A549 (cell line): ENCODE measurements at regions not wholly inside any gene's neighbourhood (a gene's known extent, or its start where the extent isn't known, plus 50 kb on each side); places are given as distances from the start of the nearest gene placed in this dataset.
A peak's percentile ranks its signal among the peaks of the same experiment; 100 is the strongest.

Experiments used
- ATAC-seq, 2 experiments: fragments of 200-7000 bp in 1 of 2; fragments of >200 bp in 1 of 2; cut with Nextera tagmentation in 1 of 2; cut with Tn5 transposase in 1 of 2; 3 replicates each; pipeline versions ENCODE4 v1.8.0 to v1.9.1; 2018 to 2020; ENCODE audit warnings: mild to moderate bottlenecking in 1 of 2, moderate library complexity in 1 of 2
- CTCF ChIA-PET: fragments of 300-600 bp; sonication (Branson Sonifier 250); formaldehyde crosslinking; extraction: SDS; loops from one replicate; lab custom pipeline; 2021; ENCODE audit warnings: antibody characterized with exemption, inconsistent platforms; lab: Yijun Ruan, JAX
- POLR2A ChIA-PET: fragments of 350-600 bp; formaldehyde crosslinking; extraction: SDS; loops from one replicate; lab custom pipeline; 2021; ENCODE audit warnings: antibody characterized with exemption, inconsistent platforms; lab: Yijun Ruan, JAX
- DNase-seq, 2 experiments: peaks; one replicate each; pipeline versions ENCODE4 v3.0.0 to v3.0.0-alpha.2; 2011 to 2016; ENCODE audit warnings: low read depth in 1 of 2, low spot score in 1 of 2
- FAIRE-seq: peaks from 2 replicates; lab custom pipeline; 2011; peaks lifted over from hg19 to GRCh38; lab: Jason Lieb, UNC
- H3K27ac ChIP-seq, 2 experiments: fragments of >200 bp; sonication (Bioruptor Twin); formaldehyde crosslinking; 3 replicates each; pipeline ENCODE4 v1.5.1; 2016 to 2017
- H3K4me1 ChIP-seq: fragments of >200 bp; sonication (Bioruptor Twin); formaldehyde crosslinking; 3 replicates; pipeline ENCODE4 v1.6.1; 2016
- H3K4me2 ChIP-seq: fragments of >200 bp; sonication (Bioruptor Twin); formaldehyde crosslinking; 3 replicates; pipeline ENCODE4 v1.6.1; 2016
- H3K4me3 ChIP-seq: fragments of >200 bp; sonication (Bioruptor Twin); formaldehyde crosslinking; 3 replicates; pipeline ENCODE4 v1.5.1; 2016
- H3K9me3 ChIP-seq: fragments of >200 bp; sonication (Bioruptor Twin); formaldehyde crosslinking; 3 replicates; pipeline ENCODE4 v1.6.1; 2016
- CBX2 ChIP-seq: fragments of 200-600 bp; sonication (generic); IDR thresholded peaks from 2 replicates; pipeline ENCODE4 v1.6.1; 2016; ENCODE audit warnings: low read depth, mild to moderate bottlenecking, borderline replicate concordance
- ESRRA ChIP-seq: fragments of 150-350 bp; IDR thresholded peaks from 2 replicates; pipeline ENCODE4 v1.6.1; 2014; ENCODE audit warnings: mild to moderate bottlenecking, low read length, borderline replicate concordance
- KDM1A ChIP-seq: fragments of 200-600 bp; sonication (generic); IDR thresholded peaks from 2 replicates; pipeline ENCODE4 v1.6.1; 2016; ENCODE audit warnings: low read depth, mild to moderate bottlenecking
- KDM5A ChIP-seq: fragments of 200-600 bp; sonication (generic); IDR thresholded peaks from 2 replicates; pipeline ENCODE4 v1.6.1; 2016; ENCODE audit warnings: antibody characterized with exemption, mild to moderate bottlenecking
- NFE2L2 ChIP-seq: fragments of 150-350 bp; conservative IDR thresholded peaks from 2 replicates; pipeline ENCODE4 v1.6.1; 2014; ENCODE audit warnings: low read length
- PHF8 ChIP-seq: fragments of 200-600 bp; sonication (generic); IDR thresholded peaks from 2 replicates; pipeline ENCODE4 v1.6.1; 2016; ENCODE audit warnings: low read depth, mild to moderate bottlenecking, antibody characterized with exemption, moderate library complexity, borderline replicate concordance
- POLR2A ChIP-seq: IDR thresholded peaks from 2 replicates; pipeline ENCODE4 v1.6.1; 2012; ENCODE audit warnings: mild to moderate bottlenecking, low read length
- POLR2AphosphoS2 ChIP-seq: conservative IDR thresholded peaks from 2 replicates; pipeline ENCODE4 v1.6.1; 2012; ENCODE audit warnings: low read length, improper control_type of control experiment, inconsistent platforms
- RFX5 ChIP-seq: fragments of 450-650 bp; IDR thresholded peaks from 2 replicates; pipeline ENCODE4 v1.7.1; 2014; ENCODE audit warnings: antibody characterized with exemption, mild to moderate bottlenecking, moderate library complexity
- SMC3 ChIP-seq: fragments of >200 bp; sonication (Bioruptor Twin); formaldehyde crosslinking; IDR thresholded peaks from 3 replicates; pipeline ENCODE4 v1.6.1; 2018; ENCODE audit warnings: inconsistent platforms
- TFCP2L1 ChIP-seq: fragments of 250-450 bp; sonication (Bioruptor Pico); IDR thresholded peaks from 2 replicates; pipeline ENCODE4 v1.5.0; 2021; ENCODE audit warnings: mild to moderate bottlenecking
- ZSCAN20 ChIP-seq: fragments of 250-450 bp; sonication (Bioruptor Pico); IDR thresholded peaks from 2 replicates; pipeline ENCODE4 v1.8.0; 2022; ENCODE audit warnings: mild to moderate bottlenecking, moderate library complexity
- WGBS: methylation state at CpG from one replicate; pipeline ENCODE4 v1.1.6; 2017; ENCODE audit errors: missing lambda C conversion rate; 5-methylcytosine and 5-hydroxymethylcytosine counted together
- TF ChIP-seq, protein P1 (sequence below): fragments of >200 bp; sonication (Bioruptor Twin); formaldehyde crosslinking; IDR thresholded peaks from 3 replicates; pipeline ENCODE4 v1.6.1; 2016
- TF ChIP-seq, protein P2 (sequence below): fragments of >200 bp; sonication (Bioruptor Twin); formaldehyde crosslinking; IDR thresholded peaks from 3 replicates; pipeline ENCODE4 v1.5.1; 2016
- TF ChIP-seq, protein P3 (sequence below): IDR thresholded peaks from 2 replicates; pipeline ENCODE4 v1.6.1; 2012; ENCODE audit warnings: low read depth, borderline replicate concordance
- TF ChIP-seq, protein P4 (sequence below): fragments of 200-600 bp; sonication (generic); IDR thresholded peaks from 2 replicates; pipeline ENCODE4 v1.6.1; 2016; ENCODE audit warnings: antibody characterized with exemption, mild to moderate bottlenecking, moderate library complexity
- TF ChIP-seq, protein P5 (sequence below): fragments of 250-450 bp; sonication (Bioruptor Pico); IDR thresholded peaks from 2 replicates; pipeline ENCODE4 v1.5.0; 2021; ENCODE audit warnings: mild to moderate bottlenecking, moderate library complexity, borderline replicate concordance

DNA sequence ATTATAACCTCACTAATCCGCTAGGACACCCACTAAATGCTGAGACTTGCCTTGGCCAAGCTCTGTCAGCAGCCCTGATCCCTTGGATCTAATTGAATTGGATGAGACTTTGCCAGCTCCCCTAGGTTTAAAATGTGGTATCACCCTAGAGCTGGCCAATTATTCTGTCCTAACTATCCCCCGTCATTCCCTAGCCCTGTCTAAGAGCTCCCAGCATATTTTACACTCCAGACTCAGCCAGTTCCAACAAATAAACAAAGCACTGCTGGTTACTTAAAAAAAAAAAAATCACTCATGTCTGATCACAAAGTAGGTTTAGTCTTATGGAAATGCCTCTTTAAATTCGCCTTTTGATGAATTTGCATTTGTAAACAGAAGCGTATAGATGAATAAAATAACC is 147.9 kb upstream of the EGR2 start:
- H3K4me2 ChIP-seq = no peak overlapping the region
- no peak overlapping the region for H3K27ac ChIP-seq
- H3K4me3 ChIP-seq = no peak overlapping the region
- POLR2A ChIA-PET = no interaction called here
- no peak for ATAC-seq
- CTCF ChIA-PET = no interaction called here
- H3K9me3 ChIP-seq = 0 out of 3 replicates have a peak, but pooled peaks cover 3% of the 10 kb centered on the region
- H3K4me1 ChIP-seq = no peaks in the 10 kb centered on the region
- no peak for DNase-seq
- no peak for TF ChIP-seq ZSCAN20 (CRISPR knock-in tag)
- no peak for TF ChIP-seq SMC3
- no peak for TF ChIP-seq NFE2L2
- FAIRE-seq = no peak
- WGBS = 15% methylated on average over 4 of the region's 4 CpGs

DNA sequence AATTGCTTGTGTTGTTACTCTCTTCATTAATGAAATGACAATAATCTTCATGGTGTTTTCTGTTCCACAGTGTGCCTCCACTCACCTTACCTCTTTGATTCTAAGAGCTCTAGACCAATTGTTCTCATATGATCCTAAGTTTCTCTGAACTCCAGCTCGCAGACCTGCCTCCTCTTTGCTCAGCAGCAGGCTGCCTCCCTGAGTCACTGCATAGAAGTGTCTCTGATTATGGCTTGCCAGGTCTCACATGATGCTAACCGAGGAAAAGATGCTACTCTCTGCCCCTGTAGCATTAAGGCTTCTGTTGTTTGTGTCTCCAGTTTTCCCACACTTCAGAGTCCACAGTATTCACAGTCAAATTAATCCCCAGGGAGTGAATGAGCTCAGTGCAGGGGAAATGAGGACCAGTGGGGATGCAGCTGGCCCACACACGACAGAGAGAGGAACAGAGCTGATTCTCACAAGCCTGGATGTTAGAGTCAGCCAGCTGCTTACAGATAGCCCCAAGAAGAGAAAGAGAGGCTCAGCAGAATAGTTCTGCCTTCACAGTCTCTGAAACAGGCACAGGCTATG is 145.9 kb upstream of the EGR2 start:
- POLR2A ChIA-PET = no interaction called here
- TF ChIP-seq, protein P1, sequence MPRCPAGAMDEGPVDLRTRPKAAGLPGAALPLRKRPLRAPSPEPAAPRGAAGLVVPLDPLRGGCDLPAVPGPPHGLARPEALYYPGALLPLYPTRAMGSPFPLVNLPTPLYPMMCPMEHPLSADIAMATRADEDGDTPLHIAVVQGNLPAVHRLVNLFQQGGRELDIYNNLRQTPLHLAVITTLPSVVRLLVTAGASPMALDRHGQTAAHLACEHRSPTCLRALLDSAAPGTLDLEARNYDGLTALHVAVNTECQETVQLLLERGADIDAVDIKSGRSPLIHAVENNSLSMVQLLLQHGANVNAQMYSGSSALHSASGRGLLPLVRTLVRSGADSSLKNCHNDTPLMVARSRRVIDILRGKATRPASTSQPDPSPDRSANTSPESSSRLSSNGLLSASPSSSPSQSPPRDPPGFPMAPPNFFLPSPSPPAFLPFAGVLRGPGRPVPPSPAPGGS = no peak
- TF ChIP-seq POLR2A (no peak), TFCP2L1 (CRISPR knock-in tag) (no peak), POLR2AphosphoS2 (no peak), KDM5A (no peak), ESRRA (no peak), CBX2 (no peak), PHF8 (no peak), RFX5 (no peak), KDM1A (no peak)
- TF ChIP-seq, protein P2, sequence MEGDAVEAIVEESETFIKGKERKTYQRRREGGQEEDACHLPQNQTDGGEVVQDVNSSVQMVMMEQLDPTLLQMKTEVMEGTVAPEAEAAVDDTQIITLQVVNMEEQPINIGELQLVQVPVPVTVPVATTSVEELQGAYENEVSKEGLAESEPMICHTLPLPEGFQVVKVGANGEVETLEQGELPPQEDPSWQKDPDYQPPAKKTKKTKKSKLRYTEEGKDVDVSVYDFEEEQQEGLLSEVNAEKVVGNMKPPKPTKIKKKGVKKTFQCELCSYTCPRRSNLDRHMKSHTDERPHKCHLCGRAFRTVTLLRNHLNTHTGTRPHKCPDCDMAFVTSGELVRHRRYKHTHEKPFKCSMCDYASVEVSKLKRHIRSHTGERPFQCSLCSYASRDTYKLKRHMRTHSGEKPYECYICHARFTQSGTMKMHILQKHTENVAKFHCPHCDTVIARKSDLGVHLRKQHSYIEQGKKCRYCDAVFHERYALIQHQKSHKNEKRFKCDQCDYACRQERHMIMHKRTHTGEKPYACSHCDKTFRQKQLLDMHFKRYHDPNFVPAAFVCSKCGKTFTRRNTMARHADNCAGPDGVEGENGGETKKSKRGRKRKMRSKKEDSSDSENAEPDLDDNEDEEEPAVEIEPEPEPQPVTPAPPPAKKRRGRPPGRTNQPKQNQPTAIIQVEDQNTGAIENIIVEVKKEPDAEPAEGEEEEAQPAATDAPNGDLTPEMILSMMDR = no peak
- TF ChIP-seq, all 56 proteins: peak for 0
- WGBS = 0% methylated on average over 3 of the region's 3 CpGs
- Histone ChIP-seq H3K9me3 (0 out of 3 replicates have a peak, but pooled peaks cover 3% of the 10 kb centered on the region), H3K4me2 (no peak overlapping the region), H3K4me3 (no peak overlapping the region), H3K4me1 (no peaks in the 10 kb centered on the region), H3K27ac (no peak overlapping the region)
- ATAC-seq = 0 out of 6 replicates have a peak, but pooled peaks of 1 of the 2 experiments have one; percentile 39
- no peak for DNase-seq
- no peak for FAIRE-seq
- CTCF ChIA-PET = no interaction called here

DNA sequence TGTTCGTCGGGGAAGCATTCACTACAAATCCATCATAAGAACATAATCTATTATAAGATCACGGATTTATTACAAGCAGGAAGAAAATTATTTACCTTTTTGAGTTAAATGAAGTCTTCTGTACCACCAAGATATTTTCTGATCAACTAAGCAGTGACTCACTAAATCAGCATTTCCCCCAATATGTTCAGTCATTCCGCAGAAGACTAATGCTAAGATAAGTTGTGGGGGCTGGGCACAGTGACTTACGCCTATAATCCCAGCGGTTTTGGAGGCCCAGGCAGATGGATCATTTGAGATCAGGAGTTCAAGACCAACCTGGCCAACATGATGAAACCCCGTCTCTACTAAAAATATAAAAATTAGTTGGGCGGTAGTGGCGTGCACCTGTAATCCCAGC is 144.2 kb upstream of the EGR2 start:
- no peak for FAIRE-seq
- H3K4me2 ChIP-seq = no peak overlapping the region
- 51% methylated on average over 9 of the region's 9 CpGs for WGBS
- TF ChIP-seq, protein P3, sequence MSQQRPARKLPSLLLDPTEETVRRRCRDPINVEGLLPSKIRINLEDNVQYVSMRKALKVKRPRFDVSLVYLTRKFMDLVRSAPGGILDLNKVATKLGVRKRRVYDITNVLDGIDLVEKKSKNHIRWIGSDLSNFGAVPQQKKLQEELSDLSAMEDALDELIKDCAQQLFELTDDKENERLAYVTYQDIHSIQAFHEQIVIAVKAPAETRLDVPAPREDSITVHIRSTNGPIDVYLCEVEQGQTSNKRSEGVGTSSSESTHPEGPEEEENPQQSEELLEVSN = no peak
- TF ChIP-seq, protein P4, sequence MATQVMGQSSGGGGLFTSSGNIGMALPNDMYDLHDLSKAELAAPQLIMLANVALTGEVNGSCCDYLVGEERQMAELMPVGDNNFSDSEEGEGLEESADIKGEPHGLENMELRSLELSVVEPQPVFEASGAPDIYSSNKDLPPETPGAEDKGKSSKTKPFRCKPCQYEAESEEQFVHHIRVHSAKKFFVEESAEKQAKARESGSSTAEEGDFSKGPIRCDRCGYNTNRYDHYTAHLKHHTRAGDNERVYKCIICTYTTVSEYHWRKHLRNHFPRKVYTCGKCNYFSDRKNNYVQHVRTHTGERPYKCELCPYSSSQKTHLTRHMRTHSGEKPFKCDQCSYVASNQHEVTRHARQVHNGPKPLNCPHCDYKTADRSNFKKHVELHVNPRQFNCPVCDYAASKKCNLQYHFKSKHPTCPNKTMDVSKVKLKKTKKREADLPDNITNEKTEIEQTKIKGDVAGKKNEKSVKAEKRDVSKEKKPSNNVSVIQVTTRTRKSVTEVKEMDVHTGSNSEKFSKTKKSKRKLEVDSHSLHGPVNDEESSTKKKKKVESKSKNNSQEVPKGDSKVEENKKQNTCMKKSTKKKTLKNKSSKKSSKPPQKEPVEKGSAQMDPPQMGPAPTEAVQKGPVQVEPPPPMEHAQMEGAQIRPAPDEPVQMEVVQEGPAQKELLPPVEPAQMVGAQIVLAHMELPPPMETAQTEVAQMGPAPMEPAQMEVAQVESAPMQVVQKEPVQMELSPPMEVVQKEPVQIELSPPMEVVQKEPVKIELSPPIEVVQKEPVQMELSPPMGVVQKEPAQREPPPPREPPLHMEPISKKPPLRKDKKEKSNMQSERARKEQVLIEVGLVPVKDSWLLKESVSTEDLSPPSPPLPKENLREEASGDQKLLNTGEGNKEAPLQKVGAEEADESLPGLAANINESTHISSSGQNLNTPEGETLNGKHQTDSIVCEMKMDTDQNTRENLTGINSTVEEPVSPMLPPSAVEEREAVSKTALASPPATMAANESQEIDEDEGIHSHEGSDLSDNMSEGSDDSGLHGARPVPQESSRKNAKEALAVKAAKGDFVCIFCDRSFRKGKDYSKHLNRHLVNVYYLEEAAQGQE = no peak
- TF ChIP-seq NFE2L2 (no peak), TFCP2L1 (CRISPR knock-in tag) (no peak)
- TF ChIP-seq, protein P5, sequence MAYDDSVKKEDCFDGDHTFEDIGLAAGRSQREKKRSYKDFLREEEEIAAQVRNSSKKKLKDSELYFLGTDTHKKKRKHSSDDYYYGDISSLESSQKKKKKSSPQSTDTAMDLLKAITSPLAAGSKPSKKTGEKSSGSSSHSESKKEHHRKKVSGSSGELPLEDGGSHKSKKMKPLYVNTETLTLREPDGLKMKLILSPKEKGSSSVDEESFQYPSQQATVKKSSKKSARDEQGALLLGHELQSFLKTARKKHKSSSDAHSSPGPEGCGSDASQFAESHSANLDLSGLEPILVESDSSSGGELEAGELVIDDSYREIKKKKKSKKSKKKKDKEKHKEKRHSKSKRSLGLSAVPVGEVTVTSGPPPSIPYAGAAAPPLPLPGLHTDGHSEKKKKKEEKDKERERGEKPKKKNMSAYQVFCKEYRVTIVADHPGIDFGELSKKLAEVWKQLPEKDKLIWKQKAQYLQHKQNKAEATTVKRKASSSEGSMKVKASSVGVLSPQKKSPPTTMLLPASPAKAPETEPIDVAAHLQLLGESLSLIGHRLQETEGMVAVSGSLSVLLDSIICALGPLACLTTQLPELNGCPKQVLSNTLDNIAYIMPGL (CRISPR knock-in tag) = no peak
- TF ChIP-seq, all 56 proteins: peak for 0
- ChIA-PET POLR2A (no interaction called here), CTCF (interaction anchor here (1.4 kb wide), 1 partner anchor 206 kb away, joined by 3 read pairs; no protein-coding TSS in a partner anchor)
- H3K27ac ChIP-seq = no peak overlapping the region
- H3K4me1 ChIP-seq = no peaks in the 10 kb centered on the region
- H3K9me3 ChIP-seq = 0 out of 3 replicates have a peak, but pooled peaks cover 3% of the 10 kb centered on the region
- no peak for ATAC-seq
- DNase-seq = no peak
- H3K4me3 ChIP-seq = no peak overlapping the region
